CD8-positive, alpha-beta memory T cell (primary cell): ENCODE measurements at regions not wholly inside any gene's neighbourhood (a gene's known extent, or its start where the extent isn't known, plus 50 kb on each side); places are given as distances from the start of the nearest gene placed in this dataset.

Experiments
- CTCF ChIA-PET: fragments of 350-600 bp; sonication (Branson Sonifier 250); formaldehyde crosslinking; loops from one replicate; lab custom pipeline; 2021; ENCODE audit warnings: antibody characterized with exemption; lab: Charles Lee
- POLR2A ChIA-PET: fragments of 350-600 bp; sonication (Branson Sonifier 250); formaldehyde crosslinking; loops from one replicate; lab custom pipeline; 2021; ENCODE audit warnings: antibody characterized with exemption; lab: Charles Lee
- DNase-seq, 5 donors: peaks; one replicate each; pipeline versions ENCODE4 v3.0.0 to v3.0.0-alpha.2; 2020 to 2022; ENCODE audit warnings: mixed read lengths in 1 of 5
- H3K27ac ChIP-seq: one replicate; pipeline ENCODE4 v1.7.0; 2013; ENCODE audit warnings: low read depth, mild to moderate bottlenecking, low read length, moderate library complexity
- H3K27me3 ChIP-seq: 2 replicates; pipeline ENCODE4 v1.7.0; 2013; ENCODE audit warnings: low read length, mild to moderate bottlenecking; ENCODE audit not compliant: insufficient read depth, poor library complexity, severe bottlenecking
- H3K36me3 ChIP-seq: 2 replicates; pipeline ENCODE4 v1.7.0; 2013; ENCODE audit warnings: mild to moderate bottlenecking, low read length, moderate library complexity; ENCODE audit not compliant: insufficient read depth
- H3K4me1 ChIP-seq: 2 replicates; pipeline ENCODE4 v1.7.0; 2013; ENCODE audit warnings: mild to moderate bottlenecking, low read length, moderate library complexity; ENCODE audit not compliant: insufficient read depth
- H3K4me3 ChIP-seq: 2 replicates; pipeline ENCODE4 v1.7.0; 2013; ENCODE audit warnings: mild to moderate bottlenecking, low read length
- H3K9me3 ChIP-seq: 2 replicates; pipeline ENCODE4 v1.7.0; 2013; ENCODE audit warnings: mild to moderate bottlenecking, low read length
- H3K27ac Mint-ChIP-seq, 8 donors: one replicate each; pipeline ENCODE4 v1.8.0; 2020 to 2021; ENCODE audit warnings: mixed read lengths in 8 of 8, mild to moderate bottlenecking in 6 of 8, inconsistent platforms in 3 of 8, moderate library complexity in 3 of 8
- H3K27me3 Mint-ChIP-seq, 2 donors: one replicate each; pipeline ENCODE4 v1.8.0; 2020 to 2021; ENCODE audit warnings: mixed read lengths in 2 of 2, mild to moderate bottlenecking in 1 of 2, moderate library complexity in 1 of 2
- H3K36me3 Mint-ChIP-seq, 3 donors: one replicate each; pipeline ENCODE4 v1.8.0; 2020 to 2021; ENCODE audit warnings: mixed read lengths in 3 of 3, inconsistent platforms in 1 of 3, mild to moderate bottlenecking in 1 of 3
- H3K4me1 Mint-ChIP-seq, 3 donors: one replicate each; pipeline ENCODE4 v1.8.0; 2020 to 2021; ENCODE audit warnings: mixed read lengths in 3 of 3, inconsistent platforms in 1 of 3, mild to moderate bottlenecking in 1 of 3
- H3K4me3 Mint-ChIP-seq, 7 donors: one replicate each; pipeline ENCODE4 v1.8.0; 2020 to 2021; ENCODE audit warnings: mixed read lengths in 7 of 7, mild to moderate bottlenecking in 6 of 7, moderate library complexity in 4 of 7, inconsistent platforms in 2 of 7
- H3K9me3 Mint-ChIP-seq, 5 donors: one replicate each; pipeline ENCODE4 v1.8.0; 2020 to 2022; ENCODE audit warnings: mixed read lengths in 5 of 5, mild to moderate bottlenecking in 3 of 5, moderate library complexity in 2 of 5, inconsistent platforms in 1 of 5

- no peak for DNase-seq
- Mint-ChIP-seq H3K9me3 (peaks cover 0 to 5% (median 0%) of the 10 kb centered on the region in 5 donors), H3K4me3 (no peak overlapping the region), H3K4me1 (no peaks in the 10 kb centered on the region), H3K36me3 (no peaks in the 10 kb centered on the region), H3K27me3 (peaks cover 0 to 1% of the 10 kb centered on the region in 2 donors), H3K27ac (no peak overlapping the region)
- Histone ChIP-seq H3K36me3 (no peaks in the 10 kb centered on the region), H3K9me3 (no peaks in the 10 kb centered on the region), H3K4me3 (no peak overlapping the region), H3K4me1 (no peaks in the 10 kb centered on the region), H3K27ac (no peak overlapping the region), H3K27me3 (no peaks in the 10 kb centered on the region)
- POLR2A ChIA-PET, result no interaction called here
- CTCF ChIA-PET, result no interaction called here
Measured at GRCh38 chr4:17112292-17112659, 213.8 kb upstream of the LDB2 start.

- Mint-ChIP-seq H3K4me1 (no peaks in the 10 kb centered on the region), H3K4me3 (no peak overlapping the region), H3K36me3 (no peaks in the 10 kb centered on the region), H3K27ac (no peak overlapping the region), H3K27me3 (no peaks in the 10 kb centered on the region), H3K9me3 (peaks cover 0 to 5% (median 0%) of the 10 kb centered on the region in 5 donors)
- H3K36me3 ChIP-seq, result no peaks in the 10 kb centered on the region
- CTCF ChIA-PET, result no interaction called here
- no peak overlapping the region for H3K27ac ChIP-seq
- no peaks in the 10 kb centered on the region for H3K9me3 ChIP-seq
- DNase-seq, result no peak
- no peaks in the 10 kb centered on the region for H3K4me1 ChIP-seq
- no peak overlapping the region for H3K4me3 ChIP-seq
- POLR2A ChIA-PET, result no interaction called here
- H3K27me3 ChIP-seq, result no peaks in the 10 kb centered on the region
Measured at GRCh38 chr4:17109126-17109525, 210.7 kb upstream of the LDB2 start.

- Histone ChIP-seq H3K36me3 (no peaks in the 10 kb centered on the region), H3K9me3 (no peaks in the 10 kb centered on the region), H3K27me3 (no peaks in the 10 kb centered on the region), H3K4me1 (no peaks in the 10 kb centered on the region), H3K4me3 (no peak overlapping the region), H3K27ac (no peak overlapping the region)
- no peak for DNase-seq
- no peak overlapping the region for H3K4me3 Mint-ChIP-seq
- no peaks in the 10 kb centered on the region for H3K4me1 Mint-ChIP-seq
- H3K27me3 Mint-ChIP-seq, result no peaks in the 10 kb centered on the region
- ChIA-PET CTCF (no interaction called here), POLR2A (no interaction called here)
- H3K27ac Mint-ChIP-seq, result no peak overlapping the region
- H3K9me3 Mint-ChIP-seq, result peaks cover 0 to 2% (median 0%) of the 10 kb centered on the region in 5 donors
- no peaks in the 10 kb centered on the region for H3K36me3 Mint-ChIP-seq
Measured at GRCh38 chr4:17103231-17103630, 204.8 kb upstream of the LDB2 start.

GRCh38 chr4:17098996-17099395 lies 200.6 kb upstream of the LDB2 start:
- H3K4me1 Mint-ChIP-seq, result no peaks in the 10 kb centered on the region
- H3K4me3 Mint-ChIP-seq, result no peak overlapping the region
- Histone ChIP-seq H3K4me1 (no peaks in the 10 kb centered on the region), H3K9me3 (no peaks in the 10 kb centered on the region), H3K4me3 (no peak overlapping the region), H3K27me3 (no peaks in the 10 kb centered on the region), H3K27ac (no peak overlapping the region), H3K36me3 (no peaks in the 10 kb centered on the region)
- no peaks in the 10 kb centered on the region for H3K36me3 Mint-ChIP-seq
- peaks cover 0 to 4% of the 10 kb centered on the region in 2 donors for H3K27me3 Mint-ChIP-seq
- peaks cover 0 to 2% (median 0%) of the 10 kb centered on the region in 5 donors for H3K9me3 Mint-ChIP-seq
- CTCF ChIA-PET, result no interaction called here
- POLR2A ChIA-PET, result no interaction called here
- no peak overlapping the region for H3K27ac Mint-ChIP-seq
- no peak for DNase-seq

- no peak overlapping the region for H3K27ac Mint-ChIP-seq
- POLR2A ChIA-PET, result no interaction called here
- peaks cover 0 to 2% (median 0%) of the 10 kb centered on the region in 5 donors for H3K9me3 Mint-ChIP-seq
- no peaks in the 10 kb centered on the region for H3K9me3 ChIP-seq
- H3K4me3 ChIP-seq, result no peak overlapping the region
- no peaks in the 10 kb centered on the region for H3K36me3 Mint-ChIP-seq
- no peaks in the 10 kb centered on the region for H3K36me3 ChIP-seq
- H3K4me1 Mint-ChIP-seq, result no peaks in the 10 kb centered on the region
- CTCF ChIA-PET, result no interaction called here
- no peak overlapping the region for H3K27ac ChIP-seq
- peaks cover 0 to 4% of the 10 kb centered on the region in 2 donors for H3K27me3 Mint-ChIP-seq
- DNase-seq, result no peak
- H3K27me3 ChIP-seq, result no peaks in the 10 kb centered on the region
- H3K4me3 Mint-ChIP-seq, result no peak overlapping the region
- no peaks in the 10 kb centered on the region for H3K4me1 ChIP-seq
Measured at GRCh38 chr4:17098401-17098800, 200.0 kb upstream of the LDB2 start.

- CTCF ChIA-PET, result no interaction called here
- H3K36me3 ChIP-seq, result no peaks in the 10 kb centered on the region
Measured at GRCh38 chr4:17097362-17097761, 198.9 kb upstream of the LDB2 start.

GRCh38 chr4:17096692-17097091 lies 198.2 kb upstream of the LDB2 start:
- Mint-ChIP-seq H3K27me3 (peaks cover 0 to 4% of the 10 kb centered on the region in 2 donors), H3K27ac (no peak overlapping the region), H3K4me3 (no peak overlapping the region), H3K36me3 (no peaks in the 10 kb centered on the region), H3K4me1 (no peaks in the 10 kb centered on the region), H3K9me3 (peaks cover 0 to 2% (median 0%) of the 10 kb centered on the region in 5 donors)
- H3K9me3 ChIP-seq, result no peaks in the 10 kb centered on the region
- DNase-seq, result no peak
- CTCF ChIA-PET, result no interaction called here
- H3K4me3 ChIP-seq, result no peak overlapping the region
- H3K36me3 ChIP-seq, result no peaks in the 10 kb centered on the region
- no peak overlapping the region for H3K27ac ChIP-seq
- H3K27me3 ChIP-seq, result no peaks in the 10 kb centered on the region
- no peaks in the 10 kb centered on the region for H3K4me1 ChIP-seq
- POLR2A ChIA-PET, result no interaction called here

More at GRCh38 chr4:17097362-17097761, 198.9 kb upstream of the LDB2 start:
- H3K4me1 ChIP-seq, result no peaks in the 10 kb centered on the region
- Mint-ChIP-seq H3K9me3 (peaks cover 0 to 2% (median 0%) of the 10 kb centered on the region in 5 donors), H3K27me3 (peaks cover 0 to 4% of the 10 kb centered on the region in 2 donors), H3K36me3 (no peaks in the 10 kb centered on the region), H3K4me1 (no peaks in the 10 kb centered on the region), H3K27ac (no peak overlapping the region), H3K4me3 (no peak overlapping the region)
- no peak overlapping the region for H3K27ac ChIP-seq
- POLR2A ChIA-PET, result no interaction called here
- no peak overlapping the region for H3K4me3 ChIP-seq
- H3K9me3 ChIP-seq, result no peaks in the 10 kb centered on the region
- no peak for DNase-seq
- H3K27me3 ChIP-seq, result no peaks in the 10 kb centered on the region

GRCh38 chr4:17095771-17096170 lies 197.3 kb upstream of the LDB2 start:
- Mint-ChIP-seq H3K4me1 (no peaks in the 10 kb centered on the region), H3K4me3 (no peak overlapping the region), H3K27me3 (peaks cover 0 to 4% of the 10 kb centered on the region in 2 donors), H3K9me3 (peaks cover 0 to 2% (median 0%) of the 10 kb centered on the region in 5 donors), H3K36me3 (no peaks in the 10 kb centered on the region), H3K27ac (no peak overlapping the region)
- Histone ChIP-seq H3K36me3 (no peaks in the 10 kb centered on the region), H3K4me3 (no peak overlapping the region), H3K27me3 (no peaks in the 10 kb centered on the region), H3K27ac (no peak overlapping the region), H3K4me1 (no peaks in the 10 kb centered on the region), H3K9me3 (no peaks in the 10 kb centered on the region)
- CTCF ChIA-PET, result no interaction called here
- DNase-seq, result no peak
- POLR2A ChIA-PET, result no interaction called here

- Histone ChIP-seq H3K9me3 (no peaks in the 10 kb centered on the region), H3K4me3 (no peak overlapping the region), H3K4me1 (no peaks in the 10 kb centered on the region), H3K27me3 (no peaks in the 10 kb centered on the region), H3K36me3 (no peaks in the 10 kb centered on the region), H3K27ac (no peak overlapping the region)
- DNase-seq, result no peak
- H3K27ac Mint-ChIP-seq, result no peak overlapping the region
- ChIA-PET POLR2A (no interaction called here), CTCF (no interaction called here)
- no peaks in the 10 kb centered on the region for H3K36me3 Mint-ChIP-seq
- no peaks in the 10 kb centered on the region for H3K4me1 Mint-ChIP-seq
- H3K27me3 Mint-ChIP-seq, result peaks cover 0 to 4% of the 10 kb centered on the region in 2 donors
- peaks cover 0 to 2% (median 0%) of the 10 kb centered on the region in 5 donors for H3K9me3 Mint-ChIP-seq
- no peak overlapping the region for H3K4me3 Mint-ChIP-seq
Measured at GRCh38 chr4:17094876-17095210, 196.4 kb upstream of the LDB2 start.
